CD4-positive, alpha-beta T cell (primary cell): ENCODE measurements at regions not wholly inside any gene's neighbourhood (a gene's known extent, or its start where the extent isn't known, plus 50 kb on each side); places are given as distances from the start of the nearest gene placed in this dataset.

Experiments
- ATAC-seq: fragments of 200-7000 bp; cut with Tn5 transposase; one replicate; pipeline ENCODE4 v1.10.0; 2022; ENCODE audit warnings: mild to moderate bottlenecking; ENCODE audit not compliant: poor library complexity
- CTCF ChIA-PET: fragments of 350-600 bp; sonication (Branson Sonifier 250); formaldehyde crosslinking; loops from one replicate; lab custom pipeline; 2021; ENCODE audit warnings: antibody characterized with exemption, inconsistent platforms; lab: Charles Lee
- POLR2A ChIA-PET: fragments of 350-600 bp; sonication (Branson Sonifier 250); formaldehyde crosslinking; loops from one replicate; lab custom pipeline; 2021; ENCODE audit warnings: antibody characterized with exemption, inconsistent platforms; lab: Charles Lee
- DNase-seq, 14 experiments: peaks; one replicate each; pipeline ENCODE4 v3.0.0-alpha.2; 2013 to 2020; ENCODE audit warnings: mixed read lengths in 2 of 14
- H3K27ac ChIP-seq, 2 donors: one replicate each; pipeline versions ENCODE4 v1.5.1 to v1.7.0; 2013; ENCODE audit warnings: low read length in 2 of 2, low read depth in 1 of 2, mild to moderate bottlenecking in 1 of 2
- H3K27me3 ChIP-seq, 2 experiments: 1 replicate in 1 of 2; 2 replicates in 1 of 2; pipeline versions ENCODE4 v1.6.1 to v1.7.0; 2013; ENCODE audit warnings: low read length in 2 of 2, control low read depth in 1 of 2, mild to moderate bottlenecking in 1 of 2, moderate library complexity in 1 of 2; ENCODE audit not compliant: insufficient read depth in 2 of 2, control insufficient read depth in 1 of 2
- H3K36me3 ChIP-seq: one replicate; pipeline ENCODE4 v1.6.1; 2013; ENCODE audit warnings: low read length, control low read depth; ENCODE audit not compliant: insufficient read depth
- H3K4me1 ChIP-seq: one replicate; pipeline ENCODE4 v1.6.1; 2013; ENCODE audit warnings: low read length, control low read depth; ENCODE audit not compliant: insufficient read depth
- H3K4me3 ChIP-seq: one replicate; pipeline ENCODE4 v1.5.1; 2013; ENCODE audit warnings: mild to moderate bottlenecking, low read length, moderate library complexity
- H3K9me3 ChIP-seq, 2 experiments: 1 replicate in 1 of 2; 2 replicates in 1 of 2; pipeline versions ENCODE4 v1.6.1 to v1.7.0; 2013; ENCODE audit warnings: low read length in 2 of 2, mild to moderate bottlenecking in 2 of 2, control low read depth in 1 of 2, moderate library complexity in 1 of 2; ENCODE audit not compliant: control insufficient read depth in 1 of 2, insufficient read depth in 1 of 2
- H3K27ac Mint-ChIP-seq: one replicate; pipeline ENCODE4 v1.8.0; 2020; ENCODE audit warnings: mixed read lengths
- H3K27me3 Mint-ChIP-seq: one replicate; pipeline ENCODE4 v1.8.0; 2021; ENCODE audit warnings: mixed read lengths
- H3K36me3 Mint-ChIP-seq: one replicate; pipeline ENCODE4 v1.8.0; 2021; ENCODE audit warnings: low read depth, mixed read lengths
- H3K4me1 Mint-ChIP-seq: one replicate; pipeline ENCODE4 v1.8.0; 2021; ENCODE audit warnings: low read depth, mixed read lengths
- H3K4me3 Mint-ChIP-seq: one replicate; pipeline ENCODE4 v1.8.0; 2020; ENCODE audit warnings: mild to moderate bottlenecking, mixed read lengths
- H3K9me3 Mint-ChIP-seq: one replicate; pipeline ENCODE4 v1.8.0; 2020; ENCODE audit warnings: mixed read lengths
- CTCF ChIP-seq: fragments of 200-600 bp; IDR thresholded peaks from one replicate; pipeline ENCODE4 v1.8.0; 2022; ENCODE audit warnings: antibody characterized with exemption, mild to moderate bottlenecking
- intact Hi-C, 2 experiments: fragments of 100-400 bp; cut with DNase I in 1 of 2; cut with micrococcal nuclease in 1 of 2; formaldehyde crosslinking; loops; one replicate each; pipeline versions ENCODE4 v1.15.1 to v1.9.0; 2023 to 2025; cut with DNase I, micrococcal nuclease

- Mint-ChIP-seq H3K4me1 (no peaks in the 10 kb centered on the region), H3K36me3 (no peaks in the 10 kb centered on the region), H3K4me3 (no peak overlapping the region), H3K27ac (no peak overlapping the region), H3K9me3 (no peaks in the 10 kb centered on the region), H3K27me3 (peaks cover 10% of the 10 kb centered on the region)
- Histone ChIP-seq H3K36me3 (no peaks in the 10 kb centered on the region), H3K27ac (no peak overlapping the region), H3K9me3 (peaks cover 0 to 6% of the 10 kb centered on the region in 2 experiments), H3K27me3 (peaks cover 0 to 3% of the 10 kb centered on the region in 2 experiments), H3K4me3 (no peak overlapping the region), H3K4me1 (no peaks in the 10 kb centered on the region)
- CTCF ChIA-PET, result no interaction called here
- ATAC-seq (no peak), DNase-seq (no peak)
- TF ChIP-seq CTCF, result no peak
- intact Hi-C loops, result no loop called here
- POLR2A ChIA-PET, result no interaction called here
These were observed 145.0 kb downstream of the ATG4C start for GRCh38 chr1:62928885-62929284.

- CTCF ChIA-PET, result no interaction called here
These were observed 153.8 kb downstream of the ATG4C start for GRCh38 chr1:62937634-62938296.

GRCh38 chr1:62941780-62942179 is 157.8 kb downstream of the ATG4C start:
- H3K4me1 ChIP-seq, result no peaks in the 10 kb centered on the region
- no peaks in the 10 kb centered on the region for H3K36me3 ChIP-seq
- POLR2A ChIA-PET, result no interaction called here
- ATAC-seq (no peak), DNase-seq (no peak)
- Mint-ChIP-seq H3K27me3 (peaks cover 18% of the 10 kb centered on the region), H3K27ac (no peak overlapping the region), H3K9me3 (no peaks in the 10 kb centered on the region), H3K4me1 (no peaks in the 10 kb centered on the region), H3K36me3 (no peaks in the 10 kb centered on the region), H3K4me3 (no peak overlapping the region)
- no peaks in the 10 kb centered on the region for H3K9me3 ChIP-seq
- CTCF ChIA-PET, result interaction anchor here (0.6 kb wide), 1 partner anchor 28 kb away, joined by 3 read pairs; no protein-coding TSS in a partner anchor
- intact Hi-C loops, result no loop called here
- no peak overlapping the region for H3K27ac ChIP-seq
- no peaks in the 10 kb centered on the region for H3K27me3 ChIP-seq
- no peak for TF ChIP-seq CTCF
- no peak overlapping the region for H3K4me3 ChIP-seq

More at GRCh38 chr1:62937634-62938296, 153.8 kb downstream of the ATG4C start:
- no peak overlapping the region for H3K4me3 ChIP-seq
- Mint-ChIP-seq H3K4me1 (no peaks in the 10 kb centered on the region), H3K4me3 (no peak overlapping the region), H3K36me3 (no peaks in the 10 kb centered on the region), H3K9me3 (no peaks in the 10 kb centered on the region), H3K27ac (no peak overlapping the region), H3K27me3 (peaks cover 6% of the 10 kb centered on the region)
- no peaks in the 10 kb centered on the region for H3K9me3 ChIP-seq
- TF ChIP-seq CTCF, result no peak
- POLR2A ChIA-PET, result no interaction called here
- H3K27me3 ChIP-seq, result peaks cover 0 to 5% of the 10 kb centered on the region in 2 experiments
- intact Hi-C loops, result no loop called here
- no peak for ATAC-seq
- H3K4me1 ChIP-seq, result no peaks in the 10 kb centered on the region
- no peak overlapping the region for H3K27ac ChIP-seq
- DNase-seq, result no peak
- no peaks in the 10 kb centered on the region for H3K36me3 ChIP-seq
